ENCODE measurements at regions not wholly inside any gene's neighbourhood (a gene's known extent, or its start where the extent isn't known, plus 50 kb on each side); places are given as distances from the start of the nearest gene placed in this dataset.
"Not testable (repeated sequence)": the region's sequence is repeated elsewhere in the genome, so short reads cannot be mapped to it uniquely, and the experiment has no call there.

GRCh38 chr14:83711046-83711445, 1818.9 kb upstream of the FLRT2 start:
- DNase-seq (ENCODE audit: low read depth), result no peak

GRCh38 chr14:83712418-83713129, 1817.4 kb upstream of the FLRT2 start:
- no peak for DNase-seq (ENCODE audit: low read depth)

DNA sequence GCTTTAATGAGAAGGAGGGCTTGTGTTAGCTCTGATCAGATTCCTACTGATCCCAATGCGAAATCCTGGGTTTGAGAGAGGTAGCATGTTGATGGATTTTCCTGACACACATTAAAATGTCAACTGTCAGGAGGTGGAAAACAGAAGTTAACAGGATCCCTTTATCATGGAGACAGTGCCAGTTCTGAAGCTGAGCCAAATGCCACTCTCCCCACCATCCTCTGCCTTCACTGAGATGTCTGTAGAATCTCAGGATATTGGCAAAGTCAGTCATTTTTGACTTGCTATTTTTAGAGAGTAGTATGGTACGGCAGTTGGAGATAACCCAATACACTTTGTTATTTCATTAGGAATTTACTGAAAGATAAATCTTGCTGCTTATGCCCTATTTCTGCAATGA, 1816.2 kb upstream of the FLRT2 start:
- DNase-seq (ENCODE audit: low read depth), result no peak

DNA sequence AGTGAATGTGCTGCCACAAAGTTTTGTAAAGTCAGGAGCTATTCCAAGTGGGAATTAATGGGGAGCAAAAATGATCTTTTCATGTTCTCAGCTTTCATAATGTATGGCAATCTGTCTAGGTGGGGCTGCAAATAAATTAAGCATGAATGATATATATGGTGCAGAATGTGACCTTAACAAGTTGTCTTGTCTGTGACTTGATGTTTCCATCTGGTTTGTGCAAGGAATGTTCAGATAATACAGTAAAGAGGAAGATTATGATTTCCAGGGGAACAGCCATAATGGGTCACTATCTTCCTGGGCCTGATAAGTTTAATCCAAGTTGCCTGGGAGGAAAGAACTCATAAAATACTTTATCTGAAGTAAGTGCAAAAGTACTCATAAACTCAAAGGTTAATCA, 1815.8 kb upstream of the FLRT2 start:
- DNase-seq (ENCODE audit: low read depth), result no peak

GRCh38 chr14:83719435-83719834, 1810.5 kb upstream of the FLRT2 start:
- DNase-seq (ENCODE audit: low read depth), result not testable (repeated sequence)

DNA sequence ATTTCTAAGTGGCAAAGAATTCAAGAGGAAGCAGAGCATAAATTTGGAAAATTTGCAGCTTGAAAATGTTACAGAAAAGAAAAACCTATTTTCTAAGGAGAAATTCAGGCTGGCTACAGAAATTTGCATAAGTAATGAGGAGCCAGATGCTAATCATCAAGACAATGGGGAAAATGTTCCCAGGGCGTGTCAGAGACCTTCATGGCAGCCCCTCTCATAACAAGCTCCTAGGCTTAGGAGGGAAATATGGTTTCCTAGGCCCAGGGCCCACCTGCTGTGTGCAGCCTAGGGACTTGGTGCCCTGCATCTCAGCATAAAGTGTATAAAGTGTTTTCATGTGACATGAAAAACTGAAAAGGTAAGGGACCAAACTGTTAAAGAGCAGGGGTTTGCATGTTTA, 1796.3 kb upstream of the FLRT2 start:
- no peak for DNase-seq (ENCODE audit: low read depth)

GRCh38 chr14:83734431-83734830, 1795.5 kb upstream of the FLRT2 start:
- DNase-seq (ENCODE audit: low read depth), result no peak

DNA sequence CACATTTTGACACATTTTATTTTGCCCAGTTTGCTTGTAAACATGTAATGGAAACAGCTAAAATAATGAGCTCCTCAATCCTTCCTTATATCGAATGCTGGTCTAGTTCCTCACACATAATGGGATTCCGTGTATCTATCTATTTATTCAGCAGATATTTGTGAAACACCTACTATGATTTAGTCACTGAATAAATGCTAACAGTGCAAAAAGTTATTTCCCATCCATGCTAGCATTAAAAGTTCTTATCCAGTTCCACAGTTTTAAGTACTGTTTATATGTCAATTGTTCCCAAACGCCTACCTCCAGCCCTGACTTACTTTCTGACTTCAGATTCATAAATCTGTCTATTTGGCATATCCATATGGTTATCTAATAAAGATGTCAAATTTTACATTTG, 1788.7 kb upstream of the FLRT2 start:
- DNase-seq (ENCODE audit: low read depth), result no peak

- no peak for DNase-seq (ENCODE audit: low read depth)
These were observed 1785.7 kb upstream of the FLRT2 start for GRCh38 chr14:83744224-83744623.

DNA sequence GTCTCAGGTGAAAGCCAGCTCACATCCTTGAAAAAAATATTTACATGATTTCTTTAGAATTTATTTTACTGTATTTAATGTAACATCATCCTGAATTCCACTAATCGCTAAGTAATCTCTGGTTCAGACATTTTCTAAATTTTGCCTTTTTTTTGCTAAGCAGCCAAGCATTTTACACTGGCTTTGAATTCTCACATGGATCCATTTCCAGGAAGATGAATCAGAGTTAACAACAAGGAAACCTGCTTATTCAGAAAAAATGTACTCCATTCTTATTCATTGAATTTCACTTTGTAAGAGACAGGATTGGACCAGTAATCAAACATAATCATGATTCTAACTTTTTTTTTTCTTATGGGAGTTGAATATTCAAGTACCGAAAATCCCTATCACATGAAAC, 1785.1 kb upstream of the FLRT2 start:
- DNase-seq (ENCODE audit: low read depth), result no peak

GRCh38 chr14:83746336-83746735, 1783.6 kb upstream of the FLRT2 start:
- DNase-seq (ENCODE audit: low read depth), result no peak

DNA sequence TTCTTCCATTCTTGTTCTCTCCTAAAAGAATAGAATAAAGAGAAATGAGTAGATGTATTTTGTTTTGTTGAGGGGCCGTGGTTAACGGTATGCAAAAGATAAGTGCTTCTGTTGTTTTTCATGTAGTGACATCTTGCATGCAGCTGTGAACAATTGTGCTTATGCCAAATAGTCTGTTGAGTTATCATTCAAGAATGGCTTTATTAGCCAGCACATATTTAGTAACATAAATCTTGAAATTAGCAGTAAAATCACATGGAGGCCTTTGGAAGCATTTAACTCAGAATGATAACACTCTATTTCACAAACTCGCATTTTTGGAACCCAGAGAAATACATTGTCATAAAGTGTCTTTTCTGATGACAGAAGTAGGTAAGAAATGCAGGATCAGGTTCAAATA, 1772.0 kb upstream of the FLRT2 start:
- DNase-seq (ENCODE audit: low read depth), result peak; percentile 22

- DNase-seq (ENCODE audit: low read depth), result no peak
These were observed 1765.0 kb upstream of the FLRT2 start for GRCh38 chr14:83764656-83765599.

GRCh38 chr14:83777516-83777915, 1752.4 kb upstream of the FLRT2 start:
- no peak for DNase-seq (ENCODE audit: low read depth)

- peak; percentile 23 for DNase-seq (ENCODE audit: low read depth)
These were observed 1750.7 kb upstream of the FLRT2 start for GRCh38 chr14:83779266-83779665.

GRCh38 chr14:83780321-83780720, 1749.6 kb upstream of the FLRT2 start:
- no peak for DNase-seq (ENCODE audit: low read depth)

DNA sequence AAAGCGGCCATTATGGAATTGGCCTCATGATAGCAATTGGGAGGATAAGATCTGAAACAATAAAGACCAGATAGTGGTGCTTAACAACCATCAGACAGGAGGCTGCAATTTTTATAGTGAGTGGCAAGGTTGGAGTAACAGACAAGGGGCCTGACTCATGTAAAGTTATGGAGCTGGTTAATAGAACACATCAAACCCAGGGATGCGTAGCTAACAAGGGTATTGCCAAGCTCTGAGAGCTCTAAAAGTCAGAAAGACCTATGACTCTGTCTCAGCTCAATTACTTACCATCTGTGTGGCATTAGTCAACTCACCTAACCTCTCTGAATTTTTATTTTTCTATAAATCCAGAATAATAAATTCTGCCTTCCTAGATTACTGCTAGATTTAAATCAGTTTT, 1731.5 kb upstream of the FLRT2 start:
- DNase-seq (ENCODE audit: low read depth), result no peak

DNA sequence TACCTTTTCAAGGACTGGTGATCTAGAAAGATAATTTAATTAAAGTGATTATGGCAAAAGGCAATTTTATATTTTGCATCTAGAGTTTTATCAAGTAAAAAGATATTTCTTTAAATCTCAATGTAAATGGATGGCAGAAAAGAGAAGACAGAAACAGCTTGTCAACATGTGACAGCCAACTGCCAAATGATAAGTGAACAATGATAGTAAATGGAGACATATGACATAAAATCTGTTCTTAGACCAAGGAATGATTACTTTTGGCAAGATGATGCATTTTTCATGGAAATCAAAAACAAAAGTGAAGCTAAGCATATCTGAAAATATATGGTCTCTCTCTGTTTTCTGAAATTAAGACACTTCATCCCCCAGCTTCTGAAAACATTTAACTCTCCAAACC, 1730.7 kb upstream of the FLRT2 start:
- DNase-seq (ENCODE audit: low read depth), result no peak

DNA sequence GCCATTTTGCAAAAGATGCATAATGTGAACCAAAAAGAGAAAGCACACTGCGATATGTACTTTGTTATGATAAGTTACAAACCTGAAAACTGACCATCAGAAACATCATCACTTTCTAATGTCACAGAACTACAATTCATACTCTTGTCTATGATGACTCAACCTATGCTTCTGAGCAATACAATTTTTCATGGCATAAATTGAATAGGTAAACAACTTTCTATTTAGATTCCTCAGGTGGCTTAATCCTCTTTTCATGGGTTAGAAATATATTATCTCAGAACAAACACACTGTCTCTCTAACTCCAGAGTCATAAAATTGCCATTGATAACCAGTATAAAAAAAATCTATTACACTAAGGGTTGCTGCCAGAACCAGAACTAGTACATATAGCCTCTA, 1715.0 kb upstream of the FLRT2 start:
- DNase-seq (ENCODE audit: low read depth), result no peak

GRCh38 chr14:83816761-83817160, 1713.2 kb upstream of the FLRT2 start:
- no peak for DNase-seq (ENCODE audit: low read depth)

DNA sequence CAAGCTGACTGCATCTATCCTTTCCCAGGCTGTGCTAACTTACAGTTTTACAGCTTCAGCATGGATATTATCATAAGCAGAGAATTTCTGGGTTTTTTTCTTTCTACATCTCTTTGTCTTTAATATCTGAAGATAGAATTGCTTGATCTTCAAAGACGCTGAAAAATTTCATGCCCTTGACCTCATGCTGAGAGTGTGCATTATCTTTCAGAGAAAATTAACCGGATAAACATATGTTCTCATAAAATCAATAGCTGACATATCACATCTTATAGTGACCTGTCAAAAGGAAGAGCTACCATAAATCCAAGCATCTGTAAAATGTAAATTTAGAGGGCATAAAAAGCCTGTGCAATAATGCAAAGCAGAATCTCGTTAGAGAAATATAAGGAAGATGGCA, 1704.1 kb upstream of the FLRT2 start:
- no peak for DNase-seq (ENCODE audit: low read depth)

DNA sequence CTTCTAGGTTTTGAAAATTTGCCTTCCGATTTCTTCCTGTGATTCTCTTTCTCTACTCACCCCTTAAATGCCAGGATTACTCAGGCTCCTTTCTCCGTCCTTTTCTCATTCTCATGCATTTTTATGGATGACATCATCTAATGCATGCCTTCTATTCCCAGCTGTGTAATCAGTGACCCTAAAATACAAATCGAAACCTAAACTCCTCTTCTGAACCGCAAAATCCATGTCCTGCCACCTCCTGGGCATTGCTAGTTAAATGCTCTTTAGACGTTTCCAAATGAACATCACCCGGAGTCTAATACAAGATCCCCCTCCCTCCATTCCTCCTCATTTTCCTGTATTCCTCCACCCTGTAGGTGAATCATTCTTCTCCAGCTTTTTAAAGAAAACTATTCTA, 1703.1 kb upstream of the FLRT2 start:
- peak; percentile 23 for DNase-seq (ENCODE audit: low read depth)

DNA sequence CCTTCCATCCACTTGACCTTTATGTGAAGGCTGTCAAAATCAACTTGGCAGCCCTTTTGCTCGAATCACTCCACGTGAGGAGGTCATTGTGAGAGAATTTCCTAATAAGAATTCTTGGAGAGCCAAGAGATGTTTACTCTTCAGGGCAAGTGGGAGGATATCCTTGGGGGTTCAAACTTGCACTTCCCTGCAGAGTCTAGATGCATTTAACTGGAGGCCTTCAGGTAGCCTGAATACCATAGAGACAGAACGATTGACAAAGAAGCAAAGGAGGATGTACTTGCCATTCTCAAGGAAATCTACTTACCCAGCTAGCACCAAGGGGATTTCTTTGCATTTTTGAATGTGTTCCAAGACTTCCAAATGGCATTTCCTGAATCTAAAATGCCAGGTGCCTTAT, 1702.6 kb upstream of the FLRT2 start:
- no peak for DNase-seq (ENCODE audit: low read depth)

Measured in GM04503 (cell line).